ENCODE measurements at regions not wholly inside any gene's neighbourhood (a gene's known extent, or its start where the extent isn't known, plus 50 kb on each side); places are given as distances from the start of the nearest gene placed in this dataset.

DNA sequence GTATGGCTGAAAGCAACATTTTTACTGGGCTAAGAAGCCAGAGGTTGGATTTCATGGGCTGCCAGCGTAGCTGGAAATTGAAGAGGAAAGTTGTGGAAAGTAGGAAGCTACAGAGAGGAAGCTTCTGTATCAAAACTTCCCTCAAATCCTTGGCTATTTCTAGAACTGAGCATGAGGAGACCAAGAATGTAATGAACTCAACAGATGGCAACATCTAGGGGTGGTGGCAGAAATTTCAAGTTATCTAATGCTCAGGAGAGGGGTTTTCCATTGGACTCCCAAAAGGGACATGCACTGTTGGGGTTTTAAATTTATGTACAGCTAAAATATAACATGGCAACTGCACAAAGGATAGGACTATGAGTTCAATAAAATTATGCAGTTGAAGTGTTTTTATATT lies 151.3 kb downstream of the DHRS2 start:
- Histone ChIP-seq H3K4me2 (no peak overlapping the region), H3K27ac (no peak overlapping the region), H3K4me1 (no peaks in the 10 kb centered on the region), H3K9me3 (replicated peaks in 1 of 11) (peaks cover 14 to 39% (median 21%) of the 10 kb centered on the region in 11 experiments), H4K20me1 (no peaks in the 10 kb centered on the region), H3K4me3 (no peak overlapping the region), H3K27me3 (no peaks in the 10 kb centered on the region), H3K9ac (no peak overlapping the region), H3K36me3 (no peaks in the 10 kb centered on the region)
- TF ChIP-seq Cebpa-rat (IDR thresholded peaks at IDR 0.05), result no peak

- Histone ChIP-seq H4K20me1 (no peaks in the 10 kb centered on the region), H3K27me3 (no peaks in the 10 kb centered on the region), H3K4me2 (no peak overlapping the region), H3K4me1 (no peaks in the 10 kb centered on the region), H3K36me3 (no peaks in the 10 kb centered on the region), H3K27ac (no peak overlapping the region), H3K4me3 (no peak overlapping the region), H3K9me3 (replicated peaks in 1 of 11) (peaks cover 14 to 42% (median 21%) of the 10 kb centered on the region in 11 experiments), H3K9ac (no peak overlapping the region)
- TF ChIP-seq Cebpa-rat (IDR thresholded peaks at IDR 0.05), result no peak
Observed at GRCh38 chr14:23789696-23790095, 153.5 kb downstream of the DHRS2 start.

GRCh38 chr14:23793532-23793931 lies 157.4 kb downstream of the DHRS2 start:
- Histone ChIP-seq H3K36me3 (no peaks in the 10 kb centered on the region), H3K27ac (no peak overlapping the region), H3K27me3 (no peaks in the 10 kb centered on the region), H3K4me1 (no peaks in the 10 kb centered on the region), H3K9ac (no peak overlapping the region), H3K9me3 (replicated peaks in 1 of 11) (peaks cover 14 to 31% (median 21%) of the 10 kb centered on the region in 11 experiments), H3K4me3 (no peak overlapping the region), H3K4me2 (no peak overlapping the region), H4K20me1 (no peaks in the 10 kb centered on the region)
- no peak for TF ChIP-seq Cebpa-rat (IDR thresholded peaks at IDR 0.05)

GRCh38 chr14:23800811-23801210 lies 152.8 kb upstream of the DHRS4 start:
- peaks cover 0 to 21% (median 5%) of the 10 kb centered on the region in 11 experiments; a peak in 11 of 22 replicates for H3K9me3 ChIP-seq (replicated peaks in 1 of 11)
- H3K36me3 ChIP-seq, result no peaks in the 10 kb centered on the region
- H3K27ac ChIP-seq, result no peak overlapping the region
- no peaks in the 10 kb centered on the region for H3K4me1 ChIP-seq
- no peak overlapping the region for H3K9ac ChIP-seq
- H3K4me3 ChIP-seq, result no peak overlapping the region
- H3K4me2 ChIP-seq, result no peak overlapping the region
- H4K20me1 ChIP-seq, result no peaks in the 10 kb centered on the region
- no peaks in the 10 kb centered on the region for H3K27me3 ChIP-seq
- TF ChIP-seq Cebpa-rat (IDR thresholded peaks at IDR 0.05), result no peak

DNA sequence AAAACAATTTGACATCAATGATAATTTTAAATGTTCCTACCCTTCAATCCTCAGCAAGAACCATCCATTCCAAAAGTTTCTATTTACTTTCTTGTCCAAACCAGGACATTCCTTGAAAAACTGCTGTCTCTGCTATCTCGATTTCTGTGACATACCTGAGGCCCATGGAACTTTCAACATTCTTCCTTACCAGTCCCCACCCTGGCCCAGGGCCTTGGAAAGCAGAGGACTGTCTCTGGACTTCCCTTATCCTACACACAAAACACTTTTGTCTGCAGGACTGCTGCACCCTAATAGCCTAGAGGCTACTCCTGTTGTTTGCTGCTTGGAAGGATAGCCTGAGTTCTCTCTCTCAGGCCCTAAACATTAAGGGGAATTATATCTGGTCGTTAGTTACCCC lies 151.8 kb upstream of the DHRS4 start:
- H3K27me3 ChIP-seq, result no peaks in the 10 kb centered on the region
- H3K36me3 ChIP-seq, result no peaks in the 10 kb centered on the region
- TF ChIP-seq Cebpa-rat (IDR thresholded peaks at IDR 0.05), result no peak
- H3K4me3 ChIP-seq, result no peak overlapping the region
- no peak overlapping the region for H3K27ac ChIP-seq
- no peaks in the 10 kb centered on the region for H4K20me1 ChIP-seq
- H3K9ac ChIP-seq, result no peak overlapping the region
- H3K4me2 ChIP-seq, result no peak overlapping the region
- no peaks in the 10 kb centered on the region for H3K4me1 ChIP-seq
- peaks cover 0 to 30% (median 5%) of the 10 kb centered on the region in 11 experiments; a peak in 10 of 22 replicates for H3K9me3 ChIP-seq (replicated peaks in 1 of 11)

- Histone ChIP-seq H4K20me1 (no peaks in the 10 kb centered on the region), H3K36me3 (no peaks in the 10 kb centered on the region), H3K4me3 (no peak overlapping the region), H3K27me3 (no peaks in the 10 kb centered on the region), H3K27ac (no peak overlapping the region), H3K4me2 (no peak overlapping the region), H3K4me1 (no peaks in the 10 kb centered on the region), H3K9me3 (replicated peaks in 1 of 11) (peaks cover 0 to 30% (median 5%) of the 10 kb centered on the region in 11 experiments; a peak in 10 of 22 replicates), H3K9ac (no peak overlapping the region)
- no peak for TF ChIP-seq Cebpa-rat (IDR thresholded peaks at IDR 0.05)
Observed at GRCh38 chr14:23804817-23805216, 148.8 kb upstream of the DHRS4 start.

GRCh38 chr14:23805761-23806160 lies 147.8 kb upstream of the DHRS4 start:
- H3K4me3 ChIP-seq, result no peak overlapping the region
- no peak overlapping the region for H3K9ac ChIP-seq
- H3K27ac ChIP-seq, result no peak overlapping the region
- H3K27me3 ChIP-seq, result no peaks in the 10 kb centered on the region
- H3K4me2 ChIP-seq, result no peak overlapping the region
- H3K36me3 ChIP-seq, result no peaks in the 10 kb centered on the region
- peaks cover 0 to 30% (median 5%) of the 10 kb centered on the region in 11 experiments; a peak in 10 of 22 replicates for H3K9me3 ChIP-seq (replicated peaks in 1 of 11)
- no peaks in the 10 kb centered on the region for H3K4me1 ChIP-seq
- H4K20me1 ChIP-seq, result no peaks in the 10 kb centered on the region
- no peak for TF ChIP-seq Cebpa-rat (IDR thresholded peaks at IDR 0.05)

DNA sequence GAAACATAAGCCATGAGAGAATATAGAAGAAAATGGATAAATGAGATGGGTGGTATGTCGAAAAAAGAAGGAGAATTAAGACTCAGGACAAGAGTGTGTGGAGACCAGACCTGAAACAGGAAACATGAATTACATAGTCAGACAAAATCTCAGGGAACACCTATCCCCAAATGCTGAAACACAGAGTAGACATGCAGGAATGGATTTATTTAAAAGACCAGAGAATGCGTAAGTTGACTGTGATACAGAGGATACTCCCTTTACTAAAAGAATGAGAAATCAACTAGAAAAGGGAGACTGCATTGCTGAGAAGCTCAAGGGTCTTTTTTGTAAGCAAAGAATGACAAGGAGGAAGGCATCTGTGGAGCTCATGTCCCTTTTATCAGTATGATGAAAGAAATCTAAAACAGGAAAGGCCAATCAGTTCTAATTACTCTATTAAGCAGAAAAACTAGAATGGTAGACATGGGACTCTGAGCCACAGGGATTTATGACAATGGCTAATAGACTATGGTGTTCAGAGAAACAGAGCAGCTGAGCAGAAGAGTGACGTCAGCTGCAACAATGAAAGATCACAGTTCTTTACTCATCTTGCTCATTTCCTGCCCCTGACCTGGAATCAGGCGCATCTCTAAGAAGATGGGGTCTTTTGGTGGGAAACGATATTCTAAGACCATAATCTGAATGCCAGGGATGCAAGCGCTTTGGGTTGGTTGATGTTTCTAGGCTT lies 138.9 kb upstream of the DHRS4 start:
- H3K4me1 ChIP-seq, result no peaks in the 10 kb centered on the region
- no peak for TF ChIP-seq Cebpa-rat (IDR thresholded peaks at IDR 0.05)
- no peak overlapping the region for H3K4me3 ChIP-seq
- no peak overlapping the region for H3K27ac ChIP-seq
- no peak overlapping the region for H3K4me2 ChIP-seq
- H3K27me3 ChIP-seq, result no peaks in the 10 kb centered on the region
- no peaks in the 10 kb centered on the region; a peak in 1 of 22 replicates for H3K36me3 ChIP-seq
- H3K9ac ChIP-seq, result no peak overlapping the region
- peaks cover 7 to 38% (median 12%) of the 10 kb centered on the region in 11 experiments; a peak in 15 of 22 replicates for H3K9me3 ChIP-seq (replicated peaks in 1 of 11)
- no peaks in the 10 kb centered on the region for H4K20me1 ChIP-seq

DNA sequence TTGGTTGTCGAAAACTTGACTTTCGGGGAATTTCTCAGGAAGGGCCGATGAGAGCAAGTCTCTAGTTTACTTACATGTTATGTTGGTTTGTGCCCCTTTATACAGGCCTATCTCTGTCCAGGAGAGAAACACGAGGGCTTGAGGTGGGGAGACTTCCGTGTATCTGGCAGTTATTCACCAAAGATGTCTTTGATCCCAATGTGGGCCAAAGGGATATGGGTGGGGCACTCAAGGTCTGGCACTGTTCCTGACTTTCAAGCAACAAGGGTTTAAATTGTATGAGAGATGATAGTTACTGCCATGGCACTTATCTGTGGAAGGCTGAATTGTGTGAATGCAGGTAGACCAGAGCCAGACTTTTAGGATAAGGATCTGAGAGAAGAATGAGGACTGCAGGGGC lies 137.2 kb upstream of the DHRS4 start:
- Histone ChIP-seq H3K9me3 (replicated peaks in 1 of 11) (peaks cover 10 to 45% (median 19%) of the 10 kb centered on the region in 11 experiments; a peak in 16 of 22 replicates), H3K4me2 (no peak overlapping the region), H3K4me3 (no peak overlapping the region), H3K36me3 (no peaks in the 10 kb centered on the region; a peak in 1 of 22 replicates), H4K20me1 (no peaks in the 10 kb centered on the region), H3K27ac (no peak overlapping the region), H3K4me1 (no peaks in the 10 kb centered on the region), H3K9ac (no peak overlapping the region), H3K27me3 (no peaks in the 10 kb centered on the region)
- TF ChIP-seq Cebpa-rat (IDR thresholded peaks at IDR 0.05), result no peak

- Histone ChIP-seq H3K4me1 (no peaks in the 10 kb centered on the region), H3K4me3 (no peak overlapping the region), H3K4me2 (no peak overlapping the region), H3K9ac (no peak overlapping the region), H3K27me3 (no peaks in the 10 kb centered on the region), H3K9me3 (replicated peaks in 1 of 11) (peaks cover 10 to 45% (median 19%) of the 10 kb centered on the region in 11 experiments; a peak in 16 of 22 replicates), H4K20me1 (no peaks in the 10 kb centered on the region), H3K27ac (no peak overlapping the region), H3K36me3 (no peaks in the 10 kb centered on the region; a peak in 1 of 22 replicates)
- no peak for TF ChIP-seq Cebpa-rat (IDR thresholded peaks at IDR 0.05)
Observed at GRCh38 chr14:23817164-23817767, 136.3 kb upstream of the DHRS4 start.
